HUES64 (cell line): ENCODE measurements at regions not wholly inside any gene's neighbourhood (a gene's known extent, or its start where the extent isn't known, plus 50 kb on each side); places are given as distances from the start of the nearest gene placed in this dataset.

Experiments used
- H3K27ac ChIP-seq: 2 replicates; pipeline ENCODE4 v1.7.0; 2013; ENCODE audit warnings: low read depth, low read length, inconsistent platforms
- H3K27me3 ChIP-seq: 2 replicates; pipeline ENCODE4 v1.6.1; 2013; ENCODE audit warnings: mild to moderate bottlenecking, low read length; ENCODE audit not compliant: insufficient read depth
- H3K36me3 ChIP-seq: 2 replicates; pipeline ENCODE4 v1.6.1; 2013; ENCODE audit warnings: mild to moderate bottlenecking, low read length; ENCODE audit not compliant: insufficient read depth
- H3K4me1 ChIP-seq: 2 replicates; pipeline ENCODE4 v1.6.1; 2013; ENCODE audit warnings: mild to moderate bottlenecking, low read length, moderate library complexity; ENCODE audit not compliant: insufficient read depth
- H3K4me3 ChIP-seq: 2 replicates; pipeline ENCODE4 v1.5.1; 2013; ENCODE audit warnings: mild to moderate bottlenecking, low read length, moderate library complexity
- H3K9ac ChIP-seq: 2 replicates; pipeline ENCODE4 v1.6.1; 2013; ENCODE audit warnings: mild to moderate bottlenecking, low read depth, low read length
- H3K9me3 ChIP-seq: 2 replicates; pipeline ENCODE4 v1.6.1; 2013; ENCODE audit warnings: low read depth, low read length; ENCODE audit not compliant: insufficient read depth
- WGBS: fragments of 150-250, 120-280 bp; methylation state at CpG from one replicate; pipeline ENCODE4 v1.1.7; 2013; ENCODE audit warnings: missing lambda C conversion rate; 5-methylcytosine and 5-hydroxymethylcytosine counted together

GRCh38 chr14:22131749-22132476 is 457.1 kb downstream of the DAD1 start:
- Histone ChIP-seq H3K27me3 (no peaks in the 10 kb centered on the region), H3K9ac (no peak overlapping the region)
- 68% methylated on average over 2 of the region's 4 CpGs for WGBS

GRCh38 chr14:22124073-22124613 is 450.5 kb upstream of the OR4E1 start:
- Histone ChIP-seq H3K4me3 (no peak overlapping the region), H3K36me3 (no peaks in the 10 kb centered on the region), H3K27ac (no peak overlapping the region), H3K9ac (no peak overlapping the region), H3K9me3 (no peaks in the 10 kb centered on the region), H3K4me1 (no peaks in the 10 kb centered on the region), H3K27me3 (no peaks in the 10 kb centered on the region)
- 90% methylated on average over 8 of the region's 8 CpGs for WGBS

More at GRCh38 chr14:22131749-22132476, 457.1 kb downstream of the DAD1 start:
- H3K36me3 ChIP-seq: no peaks in the 10 kb centered on the region
- H3K9me3 ChIP-seq: peaks cover 12% of the 10 kb centered on the region; the same call in 1 of the 2 replicates
- no peak overlapping the region for H3K4me3 ChIP-seq
- H3K4me1 ChIP-seq: no peaks in the 10 kb centered on the region
- H3K27ac ChIP-seq: no peak overlapping the region

GRCh38 chr14:22122829-22123560 is 449.4 kb upstream of the OR4E1 start:
- no peaks in the 10 kb centered on the region for H3K27me3 ChIP-seq
- WGBS: 94% methylated on average over 3 of the region's 3 CpGs
- H3K4me1 ChIP-seq: no peaks in the 10 kb centered on the region
- H3K4me3 ChIP-seq: no peak overlapping the region
- H3K36me3 ChIP-seq: no peaks in the 10 kb centered on the region
- H3K9ac ChIP-seq: no peak overlapping the region
- no peak overlapping the region for H3K27ac ChIP-seq
- no peaks in the 10 kb centered on the region for H3K9me3 ChIP-seq

GRCh38 chr14:22122227-22122818 is 448.7 kb upstream of the OR4E1 start:
- no peak overlapping the region for H3K9ac ChIP-seq
- H3K27me3 ChIP-seq: no peaks in the 10 kb centered on the region
- no peak overlapping the region for H3K4me3 ChIP-seq
- no peaks in the 10 kb centered on the region for H3K9me3 ChIP-seq
- H3K27ac ChIP-seq: no peak overlapping the region
- 65% methylated on average over 4 of the region's 4 CpGs for WGBS
- no peaks in the 10 kb centered on the region for H3K36me3 ChIP-seq
- no peaks in the 10 kb centered on the region for H3K4me1 ChIP-seq

- no peaks in the 10 kb centered on the region for H3K9me3 ChIP-seq
- WGBS: 96% methylated on average over 3 of the region's 3 CpGs
- H3K4me3 ChIP-seq: no peak overlapping the region
- H3K36me3 ChIP-seq: no peaks in the 10 kb centered on the region
- no peaks in the 10 kb centered on the region for H3K27me3 ChIP-seq
- no peak overlapping the region for H3K9ac ChIP-seq
- H3K27ac ChIP-seq: no peak overlapping the region
- H3K4me1 ChIP-seq: no peaks in the 10 kb centered on the region
Measured at GRCh38 chr14:22118899-22119477, 445.4 kb upstream of the OR4E1 start.

GRCh38 chr14:22113401-22113800 is 439.8 kb upstream of the OR4E1 start:
- no peaks in the 10 kb centered on the region for H3K4me1 ChIP-seq
- no peaks in the 10 kb centered on the region for H3K9me3 ChIP-seq
- H3K27ac ChIP-seq: no peak overlapping the region
- H3K36me3 ChIP-seq: no peaks in the 10 kb centered on the region
- no peak overlapping the region for H3K4me3 ChIP-seq
- 92% methylated on average over 13 of the region's 13 CpGs for WGBS
- no peak overlapping the region for H3K9ac ChIP-seq
- H3K27me3 ChIP-seq: no peaks in the 10 kb centered on the region

GRCh38 chr14:22112004-22112403 is 438.4 kb upstream of the OR4E1 start:
- H3K9ac ChIP-seq: no peak overlapping the region
- no peak overlapping the region for H3K27ac ChIP-seq
- H3K9me3 ChIP-seq: no peaks in the 10 kb centered on the region
- no peaks in the 10 kb centered on the region for H3K27me3 ChIP-seq
- no peak overlapping the region for H3K4me3 ChIP-seq
- H3K4me1 ChIP-seq: no peaks in the 10 kb centered on the region
- no peaks in the 10 kb centered on the region for H3K36me3 ChIP-seq
- WGBS: 97% methylated on average over 2 of the region's 3 CpGs

GRCh38 chr14:22107753-22108152 is 434.1 kb upstream of the OR4E1 start:
- H3K4me1 ChIP-seq: no peaks in the 10 kb centered on the region
- H3K27ac ChIP-seq: no peak overlapping the region
- no peaks in the 10 kb centered on the region for H3K36me3 ChIP-seq
- H3K9ac ChIP-seq: no peak overlapping the region
- H3K4me3 ChIP-seq: no peak overlapping the region
- no peaks in the 10 kb centered on the region for H3K9me3 ChIP-seq
- no peaks in the 10 kb centered on the region for H3K27me3 ChIP-seq

GRCh38 chr14:22106700-22107697 is 433.4 kb upstream of the OR4E1 start:
- Histone ChIP-seq H3K27ac (no peak overlapping the region), H3K4me3 (no peak overlapping the region), H3K36me3 (no peaks in the 10 kb centered on the region), H3K9me3 (no peaks in the 10 kb centered on the region), H3K4me1 (no peaks in the 10 kb centered on the region), H3K27me3 (no peaks in the 10 kb centered on the region), H3K9ac (no peak overlapping the region)
- WGBS: 90% methylated on average over 8 of the region's 8 CpGs

- H3K27ac ChIP-seq: no peak overlapping the region
- WGBS: 86% methylated on average over 4 of the region's 4 CpGs
- no peak overlapping the region for H3K9ac ChIP-seq
- no peaks in the 10 kb centered on the region for H3K36me3 ChIP-seq
- no peaks in the 10 kb centered on the region for H3K4me1 ChIP-seq
- H3K27me3 ChIP-seq: no peaks in the 10 kb centered on the region
- H3K9me3 ChIP-seq: no peaks in the 10 kb centered on the region
- H3K4me3 ChIP-seq: no peak overlapping the region
Measured at GRCh38 chr14:22105624-22106006, 432.0 kb upstream of the OR4E1 start.
